HG03342 (cell line): ENCODE measurements at regions not wholly inside any gene's neighbourhood (a gene's known extent, or its start where the extent isn't known, plus 50 kb on each side); places are given as distances from the start of the nearest gene placed in this dataset.
"Not testable (repeated sequence)": the region's sequence is repeated elsewhere in the genome, so short reads cannot be mapped to it uniquely, and the experiment has no call there.

Experiments
- ATAC-seq: cut with Tn5 transposase; IDR thresholded peaks from one replicate; pipeline ENCODE4 v1.9.1; 2021; ENCODE audit warnings: mild to moderate bottlenecking, moderate library complexity; ENCODE audit not compliant: unreplicated experiment

- not testable (repeated sequence) for ATAC-seq
Observed at GRCh38 chrX:84856791-84857190, 146.9 kb upstream of the APOOL start.

GRCh38 chrX:84858771-84859170 is 144.9 kb upstream of the APOOL start:
- ATAC-seq, result not testable (repeated sequence)

DNA sequence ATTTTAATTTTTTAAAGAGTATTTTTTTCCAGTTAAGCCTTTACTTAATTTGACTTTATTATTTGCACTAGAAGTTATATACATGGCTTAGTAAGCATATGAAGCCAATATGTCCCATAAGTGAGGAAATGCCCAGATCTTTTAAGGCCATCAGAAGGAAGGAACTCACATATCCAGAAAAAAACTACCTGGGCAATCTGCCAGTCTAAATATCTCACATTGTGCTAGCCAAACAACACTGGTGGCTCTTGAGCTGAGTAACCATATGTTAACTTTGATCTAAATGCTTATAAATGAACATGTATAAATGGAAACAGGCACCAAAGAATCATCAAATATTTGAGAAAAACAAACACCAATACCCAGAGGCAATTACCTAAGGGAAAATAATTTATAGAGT is 138.6 kb upstream of the APOOL start:
- no peak for ATAC-seq

- ATAC-seq, result not testable (repeated sequence)
Observed at GRCh38 chrX:84870281-84870680, 133.4 kb upstream of the APOOL start.

GRCh38 chrX:84872160-84872771 is 131.4 kb upstream of the APOOL start:
- not testable (repeated sequence) for ATAC-seq

DNA sequence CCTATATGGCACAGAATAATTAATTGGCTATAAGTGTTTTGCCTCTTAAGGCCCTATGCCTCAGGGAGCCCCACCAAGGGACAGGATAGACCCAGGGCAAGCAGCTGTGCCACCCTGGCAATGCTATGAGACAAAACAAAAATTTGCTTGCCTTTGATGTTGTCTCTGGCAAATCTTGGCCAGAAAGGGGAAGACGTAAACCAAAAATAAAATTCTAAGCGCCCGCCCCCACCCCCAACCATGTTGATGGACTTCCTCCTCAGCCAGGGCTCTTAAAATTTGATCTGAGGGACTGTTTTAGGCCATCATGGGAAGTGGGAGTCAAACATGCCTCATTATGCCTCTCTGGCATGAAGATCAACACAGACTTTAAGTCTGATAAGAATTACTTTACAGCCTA is 130.5 kb upstream of the APOOL start:
- ATAC-seq, result no peak

GRCh38 chrX:84876876-84877275 is 126.8 kb upstream of the APOOL start:
- ATAC-seq, result no peak

- ATAC-seq, result no peak
Observed at GRCh38 chrX:84893897-84894296, 109.8 kb upstream of the APOOL start.

GRCh38 chrX:84907324-84907968 is 96.2 kb upstream of the APOOL start:
- no peak for ATAC-seq

GRCh38 chrX:84909151-84909550 is 94.5 kb upstream of the APOOL start:
- no peak for ATAC-seq

DNA sequence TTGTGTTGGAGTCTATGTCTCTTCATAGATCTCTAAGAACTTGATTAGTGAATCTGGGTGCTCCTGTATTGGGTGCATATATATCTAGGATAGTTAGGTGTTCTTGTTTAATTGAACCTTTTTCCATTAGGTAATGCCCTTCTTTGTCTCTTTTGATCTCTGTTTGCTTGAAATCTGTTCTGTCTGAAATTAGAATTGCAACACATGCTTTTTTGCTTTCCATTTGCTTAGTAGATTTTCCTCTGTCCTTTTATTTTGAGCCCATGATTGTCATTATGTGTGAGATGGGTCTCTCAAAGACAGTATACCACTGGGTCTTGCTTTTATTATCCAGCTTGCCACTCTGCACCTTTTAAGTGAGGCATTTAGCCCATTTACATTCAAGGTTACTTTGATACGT is 79.1 kb upstream of the APOOL start:
- ATAC-seq, result no peak

DNA sequence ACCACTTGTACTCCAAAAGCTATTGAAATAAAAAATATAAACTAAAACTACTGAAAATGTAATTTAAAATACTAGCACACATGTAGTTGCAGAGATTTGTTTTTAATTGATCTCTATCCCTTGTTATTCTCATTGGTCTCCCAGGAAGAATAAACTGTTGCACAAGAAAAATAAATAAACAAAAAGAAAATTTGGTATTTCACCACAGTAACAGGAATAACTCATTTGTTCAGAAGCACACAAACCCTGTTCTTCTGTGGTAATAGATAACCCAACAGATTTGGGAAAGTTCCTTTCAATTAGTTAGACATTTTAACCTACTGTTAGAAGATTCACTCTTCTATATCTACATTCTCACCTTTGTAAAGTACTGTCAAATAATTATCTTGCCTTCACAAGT is 70.9 kb upstream of the APOOL start:
- no peak for ATAC-seq

GRCh38 chrX:84933956-84934556 is 69.6 kb upstream of the APOOL start:
- ATAC-seq, result no peak
